Stimulated activated CD8-positive, alpha-beta memory T cell treated with anti-CD3 and anti-CD28 coated beads, Interleukin-12 subunit alpha, Interleukin-12 subunit beta, amount 100 ng/mL, for 24 hours (primary cell): ENCODE measurements at regions not wholly inside any gene's neighbourhood (a gene's known extent, or its start where the extent isn't known, plus 50 kb on each side); places are given as distances from the start of the nearest gene placed in this dataset.
"Not testable (repeated sequence)": the region's sequence is repeated elsewhere in the genome, so short reads cannot be mapped to it uniquely, and the experiment has no call there.

ENCODE experiments used
- DNase-seq: peaks from one replicate; pipeline ENCODE4 v3.0.0-alpha.2; 2020; ENCODE audit errors: extremely low read depth

GRCh38 chr20:53872561-53873229 is 197.7 kb downstream of the BCAS1 start:
- no peak for DNase-seq

DNA sequence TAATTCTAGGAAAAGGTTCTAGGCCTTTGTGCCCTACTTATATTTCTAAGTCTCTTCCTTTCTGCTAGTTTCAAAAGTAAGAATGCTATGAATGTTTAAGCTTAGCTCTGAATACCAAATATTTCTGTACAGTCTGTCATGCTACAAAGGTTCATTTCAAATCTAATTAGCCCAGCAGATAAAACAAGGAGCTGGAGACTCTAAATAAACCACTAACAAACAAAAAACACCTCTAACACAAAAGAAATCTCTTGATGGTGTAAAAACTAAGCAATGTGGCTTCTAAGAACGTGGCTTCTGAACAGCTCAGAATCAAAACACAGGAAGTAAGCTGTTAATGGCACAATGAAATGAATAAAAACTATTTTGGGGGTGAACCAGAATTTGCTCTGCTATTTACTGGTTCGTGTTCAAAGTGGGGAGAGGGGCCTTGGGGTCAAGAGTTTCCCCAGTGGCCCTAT is 198.3 kb downstream of the BCAS1 start:
- no peak for DNase-seq

- DNase-seq: no peak
These were observed 198.9 kb downstream of the BCAS1 start for GRCh38 chr20:53871541-53871940.

- DNase-seq: no peak
These were observed 199.7 kb downstream of the BCAS1 start for GRCh38 chr20:53870426-53871315.

DNA sequence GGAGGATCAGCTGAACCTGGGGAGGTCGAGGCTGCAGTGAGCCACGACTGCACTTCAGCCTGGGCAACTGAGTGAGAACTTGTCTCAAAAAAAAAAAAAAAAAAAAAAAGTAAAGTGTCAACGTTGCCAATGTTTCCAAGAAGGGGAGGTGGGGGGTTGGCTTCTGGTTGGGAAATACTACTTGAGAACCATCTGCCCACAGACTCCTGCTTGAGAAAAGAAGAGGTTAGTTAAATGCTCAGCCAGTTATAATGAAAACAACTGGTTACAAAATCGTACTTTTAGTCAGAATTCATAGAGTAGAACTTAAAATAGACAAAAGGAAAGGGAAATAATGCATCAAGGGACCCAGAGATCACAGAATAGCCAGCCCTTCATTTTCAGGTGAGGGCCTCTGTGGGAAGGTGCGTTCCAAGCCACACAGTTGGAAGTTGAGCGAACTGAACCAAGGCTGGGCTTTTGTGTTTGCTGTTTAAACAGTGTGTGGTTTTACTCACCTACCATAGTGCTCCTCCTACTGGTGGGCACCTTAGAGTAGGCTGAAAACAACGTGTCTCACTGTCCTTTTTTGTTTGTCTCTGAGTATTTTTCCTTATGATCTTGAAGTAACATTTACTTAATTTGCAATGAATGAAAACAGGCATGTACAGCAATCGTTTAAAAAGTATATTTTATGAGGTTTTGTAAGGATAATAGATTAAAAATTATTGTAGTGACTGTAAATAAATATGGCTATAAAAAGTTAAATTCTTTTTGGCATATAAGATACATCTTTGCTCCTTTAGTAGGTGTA is 200.7 kb downstream of the BCAS1 start:
- peak; percentile 24 for DNase-seq

- no peak for DNase-seq
These were observed 202.5 kb downstream of the BCAS1 start for GRCh38 chr20:53867741-53868351.

- DNase-seq: no peak
These were observed 203.3 kb downstream of the BCAS1 start for GRCh38 chr20:53866794-53867740.

DNA sequence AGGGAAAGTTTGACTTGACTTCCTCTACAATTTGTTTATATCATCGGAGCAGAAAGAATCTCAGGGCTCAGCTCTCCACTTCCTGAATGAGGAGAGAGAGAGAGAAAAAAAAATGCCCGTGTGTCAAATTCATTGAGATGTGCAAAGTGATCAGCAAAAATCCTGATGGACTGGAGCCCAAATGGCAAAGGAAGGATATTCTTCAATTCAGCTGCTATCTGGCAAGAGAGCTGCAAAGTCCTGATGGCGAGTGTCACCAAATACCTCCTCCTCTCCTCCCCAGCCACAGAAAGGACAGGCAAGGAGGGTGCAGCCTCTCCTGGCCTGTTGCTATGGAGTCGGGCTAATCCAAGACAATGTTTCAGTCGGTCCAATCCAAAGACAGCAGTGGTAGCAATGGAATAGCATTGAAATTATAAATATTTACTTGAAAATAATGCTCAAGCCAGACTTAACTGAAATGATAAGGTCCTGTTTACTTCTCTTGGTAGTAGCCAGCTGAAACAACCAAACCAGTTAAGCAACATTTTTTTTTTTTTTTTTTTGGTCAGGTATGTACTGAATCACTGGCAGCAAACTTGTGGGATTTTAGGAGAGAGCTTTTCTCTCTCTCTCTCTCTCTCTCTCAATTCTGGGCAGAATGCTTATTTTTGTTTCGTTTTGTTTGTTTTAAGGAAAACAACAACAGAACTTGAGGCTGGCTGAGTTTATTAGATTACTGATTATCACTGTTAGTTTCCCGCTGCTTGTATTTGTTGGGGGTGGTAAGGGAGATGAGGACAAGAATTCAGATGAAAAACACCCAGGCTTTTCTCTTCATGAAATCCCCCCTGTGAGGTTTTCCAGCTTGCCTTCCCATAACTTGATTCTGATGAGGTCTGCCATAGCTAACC is 204.2 kb downstream of the BCAS1 start:
- no peak for DNase-seq

- not testable (repeated sequence) for DNase-seq
These were observed 205.4 kb downstream of the BCAS1 start for GRCh38 chr20:53864765-53865683.

DNA sequence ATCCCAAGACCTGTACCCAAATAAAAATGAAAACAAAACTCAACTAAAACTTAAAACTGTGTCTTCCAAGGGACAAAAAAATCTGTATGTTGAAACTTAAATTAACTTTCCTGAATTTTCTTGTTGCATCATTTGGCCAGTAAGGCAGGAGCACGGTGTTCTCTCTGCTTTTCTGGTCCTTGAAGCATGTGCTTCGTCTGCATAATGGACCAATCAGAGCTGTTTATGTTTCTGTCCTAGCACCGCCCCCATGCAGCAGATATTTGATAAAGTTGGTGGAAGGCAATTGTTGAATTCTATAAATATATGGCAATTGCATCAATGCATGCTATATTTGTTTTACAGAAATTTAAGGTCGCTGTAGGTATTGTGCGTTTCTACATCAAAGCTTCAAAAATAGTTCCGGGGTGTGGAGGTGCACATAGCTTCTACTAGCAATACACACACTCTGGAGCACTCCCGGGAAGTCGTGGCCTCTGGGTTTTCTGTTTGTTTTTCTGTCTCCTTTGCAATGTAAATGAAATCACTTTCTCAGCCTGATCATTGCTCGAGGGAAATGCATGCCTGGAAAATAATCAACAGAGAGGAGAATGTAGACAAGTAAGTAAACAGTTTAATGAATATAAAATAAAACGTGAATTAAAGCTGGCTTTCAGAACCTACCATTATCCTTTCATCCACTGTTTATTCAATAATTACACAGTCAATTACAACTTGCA is 206.3 kb downstream of the BCAS1 start:
- not testable (repeated sequence) for DNase-seq

- DNase-seq: not testable (repeated sequence)
These were observed 206.9 kb downstream of the BCAS1 start for GRCh38 chr20:53863535-53863922.

- DNase-seq: not testable (repeated sequence)
These were observed 207.4 kb downstream of the BCAS1 start for GRCh38 chr20:53863039-53863438.

DNA sequence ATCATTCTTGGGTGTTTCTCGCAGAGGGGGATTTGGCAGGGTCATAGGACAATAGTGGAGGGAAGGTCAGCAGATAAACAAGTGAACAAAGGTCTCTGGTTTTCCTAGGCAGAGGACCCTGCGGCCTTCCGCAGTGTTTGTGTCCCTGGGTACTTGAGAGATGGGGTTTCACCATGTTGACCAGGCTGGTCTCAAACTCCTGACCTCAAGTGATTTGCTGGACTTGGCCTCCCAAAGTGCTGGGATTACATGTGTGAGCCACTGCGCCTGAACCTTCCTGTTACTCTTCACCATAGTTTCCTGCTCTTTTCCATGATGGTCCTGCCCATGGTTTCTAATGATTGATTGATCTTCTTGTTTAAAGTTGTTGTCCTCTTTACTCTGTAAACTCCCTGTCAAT is 207.9 kb downstream of the BCAS1 start:
- DNase-seq: not testable (repeated sequence)

- DNase-seq: not testable (repeated sequence)
These were observed 208.3 kb downstream of the BCAS1 start for GRCh38 chr20:53862136-53862397.

GRCh38 chr20:53859684-53860083 is 210.7 kb downstream of the BCAS1 start:
- DNase-seq: no peak

- DNase-seq: not testable (repeated sequence)
These were observed 211.4 kb downstream of the BCAS1 start for GRCh38 chr20:53859009-53859408.

- not testable (repeated sequence) for DNase-seq
These were observed 211.9 kb downstream of the BCAS1 start for GRCh38 chr20:53858516-53858915.

GRCh38 chr20:53857723-53858236 is 212.6 kb downstream of the BCAS1 start:
- DNase-seq: no peak
